K562 (cell line): ENCODE measurements at regions not wholly inside any gene's neighbourhood (a gene's known extent, or its start where the extent isn't known, plus 50 kb on each side); places are given as distances from the start of the nearest gene placed in this dataset.

Experiments used
- CTCF ChIP-seq, 3 experiments: IDR thresholded peaks in 2 of 3; conservative IDR thresholded peaks in 1 of 3; 2 replicates each; pipeline ENCODE4 v1.5.1; 2011 to 2012; ENCODE audit warnings: low read length in 3 of 3, mild to moderate bottlenecking in 3 of 3, control low read depth in 2 of 3, improper control_type of control experiment in 1 of 3, inconsistent platforms in 1 of 3, low read depth in 1 of 3, mixed read lengths in 1 of 3, moderate library complexity in 1 of 3; ENCODE audit not compliant: insufficient read depth in 2 of 3
- GATAD2A ChIP-seq: fragments of 450-650 bp; IDR thresholded peaks from 2 replicates; pipeline ENCODE4 v1.6.1; 2017
- HNRNPL ChIP-seq: fragments of 200-400 bp; formaldehyde crosslinking; IDR thresholded peaks from 2 replicates; pipeline ENCODE4 v1.6.1; 2017; ENCODE audit warnings: low read depth, mild to moderate bottlenecking, low read length
- POLR2A ChIP-seq: fragments of 450-650 bp; conservative IDR thresholded peaks from 2 replicates; pipeline ENCODE4 v1.6.1; 2016
- POLR2AphosphoS2 ChIP-seq: IDR thresholded peaks from 2 replicates; pipeline ENCODE4 v1.6.1; 2012; ENCODE audit warnings: low read length, improper control_type of control experiment
- PTTG1 ChIP-seq: fragments of 450-650 bp; IDR thresholded peaks from 2 replicates; pipeline ENCODE4 v1.6.1; 2016; ENCODE audit warnings: low read depth, mild to moderate bottlenecking, missing genetic modification characterization, missing compliant biosample characterization
- SNIP1 ChIP-seq: fragments of 450-650 bp; IDR thresholded peaks from 2 replicates; pipeline ENCODE4 v1.7.1; 2017; ENCODE audit warnings: low read depth, mild to moderate bottlenecking
- TBL1XR1 ChIP-seq, 2 experiments: IDR thresholded peaks; 2 replicates each; pipeline ENCODE4 v1.6.1; 2012; ENCODE audit warnings: improper control_type of control experiment in 2 of 2, low read length in 2 of 2, mild to moderate bottlenecking in 1 of 2
- ZNF174 ChIP-seq: fragments of 250-450 bp; sonication (Bioruptor Pico); IDR thresholded peaks from 2 replicates; pipeline ENCODE4 v1.4.0; 2020; ENCODE audit warnings: mild to moderate bottlenecking
- ZNF217 ChIP-seq: sonication (generic); formaldehyde crosslinking; IDR thresholded peaks from 2 replicates; pipeline ENCODE4 v1.8.0; 2022; ENCODE audit warnings: mild to moderate bottlenecking, missing genetic modification reagents

- no peak for TF ChIP-seq ZNF174 (CRISPR knock-in tag)
- TF ChIP-seq ZNF217, result no peak
- TF ChIP-seq GATAD2A, result no peak
- TF ChIP-seq POLR2A, result no peak
- no peak for TF ChIP-seq TBL1XR1 (IDR thresholded peaks at IDR 0.05; ENCODE audit: low read length in 2 of 2)
- no peak for TF ChIP-seq HNRNPL
- no peak for TF ChIP-seq POLR2AphosphoS2
- no peak for TF ChIP-seq SNIP1
- TF ChIP-seq PTTG1, result no peak
- no peak for TF ChIP-seq CTCF (IDR thresholded peaks at IDR 0.05 in 2 of 3, conservative IDR thresholded peaks at IDR 0.05 in 1 of 3; ENCODE audit: insufficient read depth in 2 of 3, low read depth in 1 of 3, low read length in 3 of 3)
Measured at GRCh38 chr4:117900832-117901231, 133.5 kb upstream of the NDST3 start.
